Right lobe of liver (tissue), 4 donors: ENCODE measurements at regions not wholly inside any gene's neighbourhood (a gene's known extent, or its start where the extent isn't known, plus 50 kb on each side); places are given as distances from the start of the nearest gene placed in this dataset.

Source experiments
- CTCF ChIP-seq, 4 donors: fragments of 200-600 bp in 3 of 4; fragments of 450-650 bp in 1 of 4; IDR thresholded peaks; one replicate each; pipeline versions ENCODE4 v1.5.1 to v1.8.0; 2016 to 2022; ENCODE audit warnings: antibody characterized with exemption in 4 of 4, mild to moderate bottlenecking in 2 of 4
- POLR2A ChIP-seq: fragments of 450-650 bp; IDR thresholded peaks from one replicate; pipeline ENCODE4 v1.6.1; 2017; ENCODE audit warnings: antibody characterized with exemption, mild to moderate bottlenecking
- donor health status: DM: no; HTN: no; CAD: no.
- donor health status: DM: no; HTN: no; CAD: no.
- donor health status: DM: no; HTN: yes; CAD: no.

DNA sequence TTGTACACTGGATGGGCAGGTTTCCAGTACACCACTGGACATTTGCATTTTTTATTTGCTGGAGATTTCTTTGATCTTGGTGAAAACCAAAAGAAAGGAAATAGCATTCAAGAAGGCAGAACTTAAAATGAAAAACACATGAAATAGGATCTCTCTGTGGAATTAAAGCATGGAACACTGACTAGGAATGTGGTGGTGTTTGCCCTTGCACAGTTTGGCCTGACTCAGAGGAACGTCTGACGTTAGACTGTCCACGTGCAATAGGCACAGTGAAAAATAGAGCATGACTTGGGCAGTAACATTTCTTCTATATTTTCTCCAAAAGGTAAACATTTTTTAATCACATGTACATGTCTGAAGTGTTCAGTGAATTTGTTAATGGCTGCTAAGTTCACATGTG, 474.1 kb upstream of the PRICKLE1 start:
- TF ChIP-seq CTCF (IDR thresholded peaks at IDR 0.05) (no peak), POLR2A (no peak)
